Osteocyte (in vitro differentiated cells): ENCODE measurements at regions not wholly inside any gene's neighbourhood (a gene's known extent, or its start where the extent isn't known, plus 50 kb on each side); places are given as distances from the start of the nearest gene placed in this dataset.

Experiments
- DNase-seq: peaks from one replicate; pipeline ENCODE4 v3.0.0; 2021; ENCODE audit warnings: mixed read lengths; ENCODE audit not compliant: unreplicated experiment; ENCODE audit errors: extremely low spot score
- H3K27ac Mint-ChIP-seq: one replicate; pipeline ENCODE4 v1.8.0; 2021; ENCODE audit warnings: mild to moderate bottlenecking, mixed read lengths; ENCODE audit not compliant: unreplicated experiment
- H3K27me3 Mint-ChIP-seq: one replicate; pipeline ENCODE4 v1.8.0; 2021; ENCODE audit warnings: mixed read lengths; ENCODE audit not compliant: unreplicated experiment
- H3K36me3 Mint-ChIP-seq: one replicate; pipeline ENCODE4 v1.8.0; 2021; ENCODE audit warnings: mixed read lengths; ENCODE audit not compliant: unreplicated experiment
- H3K4me1 Mint-ChIP-seq: one replicate; pipeline ENCODE4 v1.8.0; 2021; ENCODE audit warnings: mixed read lengths; ENCODE audit not compliant: unreplicated experiment
- H3K4me3 Mint-ChIP-seq: one replicate; pipeline ENCODE4 v1.8.0; 2021; ENCODE audit warnings: mild to moderate bottlenecking, moderate library complexity, mixed read lengths; ENCODE audit not compliant: unreplicated experiment
- H3K9me3 Mint-ChIP-seq: one replicate; pipeline ENCODE4 v1.8.0; 2021; ENCODE audit warnings: mixed read lengths; ENCODE audit not compliant: unreplicated experiment
- TF ChIP-seq, protein P1 (sequence below): fragments of 200-600 bp; sonication (generic); IDR thresholded peaks from 2 replicates; pipeline ENCODE4 v1.5.0; 2021; ENCODE audit warnings: antibody characterized with exemption, mild to moderate bottlenecking, moderate library complexity

DNA sequence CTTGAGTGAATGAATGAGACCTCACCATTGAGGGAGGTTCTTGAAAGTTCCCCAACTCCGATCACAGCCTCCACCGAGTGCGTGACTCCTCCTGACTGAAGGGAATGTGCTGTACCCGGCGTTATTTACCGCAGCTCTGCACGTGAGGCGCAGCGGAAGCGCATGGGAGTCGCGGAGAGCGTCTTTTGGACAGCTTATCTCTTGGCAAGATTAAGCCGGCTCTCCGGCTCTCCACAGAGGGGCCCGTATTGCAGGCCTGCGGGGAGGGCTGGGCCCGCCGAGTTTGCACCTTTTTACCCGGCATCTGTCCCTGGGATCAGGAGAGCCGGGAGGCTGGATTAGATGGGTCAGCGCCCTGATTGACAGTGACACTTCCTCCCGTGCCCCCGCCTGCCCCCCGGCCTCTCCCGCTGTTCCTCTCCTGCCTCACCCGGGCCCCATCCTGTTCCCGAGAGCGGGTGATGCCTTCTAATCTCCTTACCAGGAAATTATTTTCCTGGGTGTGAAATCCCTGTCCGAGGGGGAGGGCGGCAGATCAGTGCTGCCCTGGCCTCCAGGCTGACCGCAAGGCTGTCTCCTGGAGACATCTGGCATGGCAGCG, 176.3 kb downstream of the INHBB start:
- Mint-ChIP-seq H3K36me3 (no peaks in the 10 kb centered on the region), H3K4me3 (no peak overlapping the region), H3K27me3 (peaks cover 53% of the 10 kb centered on the region), H3K9me3 (no peaks in the 10 kb centered on the region), H3K27ac (no peak overlapping the region), H3K4me1 (peaks cover 19% of the 10 kb centered on the region)
- TF ChIP-seq, protein P1, sequence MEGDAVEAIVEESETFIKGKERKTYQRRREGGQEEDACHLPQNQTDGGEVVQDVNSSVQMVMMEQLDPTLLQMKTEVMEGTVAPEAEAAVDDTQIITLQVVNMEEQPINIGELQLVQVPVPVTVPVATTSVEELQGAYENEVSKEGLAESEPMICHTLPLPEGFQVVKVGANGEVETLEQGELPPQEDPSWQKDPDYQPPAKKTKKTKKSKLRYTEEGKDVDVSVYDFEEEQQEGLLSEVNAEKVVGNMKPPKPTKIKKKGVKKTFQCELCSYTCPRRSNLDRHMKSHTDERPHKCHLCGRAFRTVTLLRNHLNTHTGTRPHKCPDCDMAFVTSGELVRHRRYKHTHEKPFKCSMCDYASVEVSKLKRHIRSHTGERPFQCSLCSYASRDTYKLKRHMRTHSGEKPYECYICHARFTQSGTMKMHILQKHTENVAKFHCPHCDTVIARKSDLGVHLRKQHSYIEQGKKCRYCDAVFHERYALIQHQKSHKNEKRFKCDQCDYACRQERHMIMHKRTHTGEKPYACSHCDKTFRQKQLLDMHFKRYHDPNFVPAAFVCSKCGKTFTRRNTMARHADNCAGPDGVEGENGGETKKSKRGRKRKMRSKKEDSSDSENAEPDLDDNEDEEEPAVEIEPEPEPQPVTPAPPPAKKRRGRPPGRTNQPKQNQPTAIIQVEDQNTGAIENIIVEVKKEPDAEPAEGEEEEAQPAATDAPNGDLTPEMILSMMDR = no peak
- DNase-seq = no peak

DNA sequence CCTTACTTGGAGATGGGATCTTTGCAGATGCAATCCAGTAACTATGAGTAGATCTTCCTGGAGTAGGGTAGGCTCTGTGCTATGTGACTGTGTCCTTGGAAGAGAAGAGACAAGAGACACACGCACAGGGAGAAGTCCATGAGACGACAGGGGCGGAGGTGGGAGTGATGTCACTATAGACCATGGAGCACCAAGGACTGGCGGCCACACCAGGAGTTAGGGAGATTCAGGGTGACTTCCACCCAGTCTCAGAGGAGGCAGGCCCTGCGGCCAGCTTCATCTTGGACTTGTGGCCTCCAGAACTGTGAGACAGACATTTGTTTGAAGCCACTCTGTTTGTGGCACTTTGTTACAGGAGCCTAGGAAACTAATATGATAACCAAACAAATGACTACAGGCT, 177.8 kb downstream of the INHBB start:
- TF ChIP-seq, protein P1 = no peak
- peaks cover 46% of the 10 kb centered on the region for H3K27me3 Mint-ChIP-seq
- H3K4me1 Mint-ChIP-seq = peaks cover 34% of the 10 kb centered on the region
- H3K36me3 Mint-ChIP-seq = no peaks in the 10 kb centered on the region
- H3K9me3 Mint-ChIP-seq = no peaks in the 10 kb centered on the region
- no peak overlapping the region for H3K4me3 Mint-ChIP-seq
- DNase-seq = no peak
- H3K27ac Mint-ChIP-seq = no peak overlapping the region

DNA sequence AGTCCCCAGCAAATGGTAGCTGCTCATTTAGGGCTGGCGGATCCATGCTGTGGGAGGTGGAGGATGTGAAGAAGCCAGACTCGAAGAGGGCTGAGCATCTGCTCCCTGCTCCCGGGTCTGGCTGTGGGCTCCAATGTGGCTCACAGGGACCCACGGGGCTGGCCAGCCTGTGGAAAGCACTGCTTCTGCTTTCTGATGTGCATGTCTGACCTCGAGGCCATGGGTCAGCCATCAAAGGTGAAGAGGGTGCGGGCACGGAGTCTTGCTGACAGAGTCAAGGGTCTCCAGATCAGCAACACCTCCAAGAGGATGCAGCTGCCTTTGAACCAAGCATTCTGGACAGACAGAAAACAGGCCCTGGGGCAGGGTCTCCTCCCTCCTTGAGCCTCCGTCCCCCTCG, 178.2 kb downstream of the INHBB start:
- Mint-ChIP-seq H3K9me3 (no peaks in the 10 kb centered on the region), H3K4me1 (peaks cover 34% of the 10 kb centered on the region), H3K27me3 (peaks cover 42% of the 10 kb centered on the region), H3K4me3 (no peak overlapping the region), H3K36me3 (no peaks in the 10 kb centered on the region), H3K27ac (no peak overlapping the region)
- DNase-seq = no peak
- TF ChIP-seq, protein P1 = no peak

DNA sequence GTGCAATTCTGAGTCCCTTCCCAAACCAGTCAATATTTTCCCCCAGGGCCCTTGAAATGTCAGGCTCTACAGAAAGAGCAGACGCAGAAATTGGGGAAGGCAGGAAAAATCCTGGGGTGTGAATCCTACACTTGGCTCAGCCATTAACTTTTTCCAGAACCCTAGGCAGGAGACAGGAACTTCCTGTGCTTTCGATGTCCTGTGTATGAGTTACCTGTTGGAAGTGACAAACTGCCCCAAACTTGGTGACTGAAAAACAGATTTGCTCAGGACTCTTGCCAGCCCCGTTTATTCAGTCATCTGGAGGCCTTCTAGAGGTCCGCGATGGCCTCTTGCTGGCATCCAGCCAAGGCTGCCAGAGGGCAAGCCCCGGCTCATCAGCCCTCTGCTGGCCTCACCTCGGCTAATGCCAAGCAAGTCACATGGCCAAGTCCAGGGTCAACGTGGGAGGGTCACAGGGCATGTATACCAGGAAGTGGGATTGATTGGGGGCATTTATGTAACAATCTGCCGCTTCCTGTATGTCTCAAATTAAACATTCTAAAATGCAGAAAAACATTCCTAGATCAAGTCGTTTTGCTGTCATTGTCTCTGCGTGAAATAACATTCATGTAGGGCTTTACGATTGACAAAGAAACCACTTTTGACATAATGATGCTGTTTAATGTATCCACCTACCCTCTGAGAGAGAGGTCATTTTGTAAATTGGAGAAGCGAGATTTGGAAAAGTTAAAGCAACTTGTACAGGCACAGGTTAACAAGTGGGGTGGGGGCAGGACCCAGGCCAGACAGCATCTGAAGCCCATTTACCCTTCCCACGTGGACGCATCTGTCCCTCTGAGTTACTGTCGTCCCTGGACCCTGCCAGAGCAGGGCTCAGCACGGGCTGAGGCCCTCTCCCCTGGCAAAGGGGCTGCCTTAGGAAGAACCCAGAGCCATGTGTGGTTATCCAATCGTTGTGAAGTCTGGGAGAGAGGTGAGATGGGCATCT, 179.4 kb downstream of the INHBB start:
- Mint-ChIP-seq H3K4me3 (no peak overlapping the region), H3K4me1 (peaks cover 34% of the 10 kb centered on the region), H3K27ac (no peak overlapping the region), H3K36me3 (no peaks in the 10 kb centered on the region), H3K9me3 (no peaks in the 10 kb centered on the region), H3K27me3 (peaks cover 45% of the 10 kb centered on the region)
- TF ChIP-seq, protein P1 = no peak
- no peak for DNase-seq

DNA sequence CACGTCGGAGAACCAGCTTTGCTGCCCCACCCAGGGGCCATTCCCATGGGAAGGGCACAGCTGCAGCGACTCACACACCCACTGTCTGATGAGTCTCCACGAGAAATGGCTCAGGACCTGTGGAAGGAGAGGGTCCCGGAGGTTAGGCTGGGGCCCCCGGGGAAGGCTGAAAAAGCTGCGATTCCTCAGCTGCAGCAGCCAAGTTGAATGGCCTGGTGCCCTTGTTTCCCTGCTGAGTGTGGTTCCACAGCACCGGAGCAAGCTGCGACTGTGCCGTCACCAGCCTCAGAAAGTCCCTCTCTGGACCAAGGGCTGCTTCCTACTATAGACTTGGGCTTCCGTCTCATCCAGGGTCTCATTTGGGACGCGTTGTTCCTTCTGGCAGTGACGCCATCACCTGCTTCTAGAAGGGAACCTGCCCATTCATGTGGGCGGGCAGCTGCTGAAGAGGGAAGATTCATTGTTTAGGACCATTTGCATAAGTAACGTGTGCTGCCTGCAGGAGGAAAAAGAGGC, 180.2 kb downstream of the INHBB start:
- Mint-ChIP-seq H3K36me3 (no peaks in the 10 kb centered on the region), H3K27me3 (peaks cover 47% of the 10 kb centered on the region), H3K4me3 (no peak overlapping the region), H3K4me1 (peaks cover 34% of the 10 kb centered on the region), H3K9me3 (no peaks in the 10 kb centered on the region), H3K27ac (no peak overlapping the region)
- DNase-seq = no peak
- TF ChIP-seq, protein P1 = no peak
